HG03045 (cell line): ENCODE measurements at regions not wholly inside any gene's neighbourhood (a gene's known extent, or its start where the extent isn't known, plus 50 kb on each side); places are given as distances from the start of the nearest gene placed in this dataset.

ENCODE experiments used
- ATAC-seq: cut with Tn5 transposase; IDR thresholded peaks from one replicate; pipeline ENCODE4 v1.9.1; 2021; ENCODE audit warnings: mild to moderate bottlenecking, moderate library complexity; ENCODE audit not compliant: unreplicated experiment

- no peak for ATAC-seq
Measured at GRCh38 chr6:82015526-82015925, 232.0 kb downstream of the IBTK start.

GRCh38 chr6:82015043-82015442 is 232.5 kb downstream of the IBTK start:
- no peak for ATAC-seq

- no peak for ATAC-seq
Measured at GRCh38 chr6:82013561-82014530, 233.7 kb downstream of the IBTK start.

GRCh38 chr6:82006027-82006738 is 241.4 kb downstream of the IBTK start:
- ATAC-seq: peak; percentile 89

- ATAC-seq: no peak
Measured at GRCh38 chr6:82000551-82000950, 247.0 kb downstream of the IBTK start.

GRCh38 chr6:81999826-82000225 is 247.3 kb upstream of the TENT5A start:
- no peak for ATAC-seq

- ATAC-seq: no peak
Measured at GRCh38 chr6:81999270-81999669, 246.8 kb upstream of the TENT5A start.

GRCh38 chr6:81998432-81998831 is 246.0 kb upstream of the TENT5A start:
- no peak for ATAC-seq

- ATAC-seq: peak; percentile 64
Measured at GRCh38 chr6:81997090-81997926, 244.8 kb upstream of the TENT5A start.

GRCh38 chr6:81996414-81996813 is 243.9 kb upstream of the TENT5A start:
- no peak for ATAC-seq

GRCh38 chr6:81995548-81996289 is 243.2 kb upstream of the TENT5A start:
- ATAC-seq: no peak

- ATAC-seq: no peak
Measured at GRCh38 chr6:81988871-81989270, 236.4 kb upstream of the TENT5A start.

- no peak for ATAC-seq
Measured at GRCh38 chr6:81988446-81988845, 236.0 kb upstream of the TENT5A start.

- no peak for ATAC-seq
Measured at GRCh38 chr6:81987293-81987692, 234.8 kb upstream of the TENT5A start.

GRCh38 chr6:81985191-81985590 is 232.7 kb upstream of the TENT5A start:
- no peak for ATAC-seq

GRCh38 chr6:81984599-81984998 is 232.1 kb upstream of the TENT5A start:
- ATAC-seq: no peak

- ATAC-seq: no peak
Measured at GRCh38 chr6:81981812-81982211, 229.3 kb upstream of the TENT5A start.

- no peak for ATAC-seq
Measured at GRCh38 chr6:81979767-81980166, 227.3 kb upstream of the TENT5A start.

- no peak for ATAC-seq
Measured at GRCh38 chr6:81979329-81979728, 226.8 kb upstream of the TENT5A start.

GRCh38 chr6:81978230-81978629 is 225.7 kb upstream of the TENT5A start:
- ATAC-seq: no peak
